B cell (primary cell): ENCODE measurements at regions not wholly inside any gene's neighbourhood (a gene's known extent, or its start where the extent isn't known, plus 50 kb on each side); places are given as distances from the start of the nearest gene placed in this dataset.

Experiments
- ATAC-seq: fragments of 200-7000 bp; cut with Tn5 transposase; one replicate; pipeline ENCODE4 v1.10.0; 2021; ENCODE audit warnings: low read depth, mild to moderate bottlenecking, moderate number of reproducible peaks, moderate library complexity
- CTCF ChIA-PET: fragments of 350-600 bp; sonication (Branson Sonifier 250); formaldehyde crosslinking; loops from one replicate; lab custom pipeline; 2021; ENCODE audit warnings: antibody characterized with exemption, inconsistent platforms; lab: Charles Lee
- POLR2A ChIA-PET: fragments of 350-600 bp; sonication (Branson Sonifier 250); formaldehyde crosslinking; loops from one replicate; lab custom pipeline; 2021; ENCODE audit warnings: antibody characterized with exemption; lab: Charles Lee
- DNase-seq: peaks from one replicate; pipeline ENCODE4 v3.0.0; 2013
- H2AFZ ChIP-seq: 2 replicates; pipeline ENCODE4 v1.6.1; 2012; ENCODE audit warnings: mild to moderate bottlenecking, low read depth, low read length; ENCODE audit not compliant: insufficient read depth, poor library complexity, severe bottlenecking
- H3K27ac ChIP-seq, 2 donors: 1 replicate in 1 of 2; 2 replicates in 1 of 2; pipeline ENCODE4 v1.5.1; 2012 to 2013; ENCODE audit warnings: low read length in 2 of 2, mild to moderate bottlenecking in 2 of 2, moderate library complexity in 1 of 2
- H3K27me3 ChIP-seq, 4 experiments: fragments of 200-600 bp in 1 of 4; sonication (generic) in 1 of 4; replicated peaks in 1 of 4; 1 replicate in 2 of 4; 2 replicates in 2 of 4; pipeline versions ENCODE4 v1.6.1 to v1.7.0; 2013 to 2016; ENCODE audit warnings: low read length in 3 of 4, mild to moderate bottlenecking in 2 of 4, mixed read lengths in 1 of 4, moderate library complexity in 1 of 4; ENCODE audit not compliant: insufficient read depth in 4 of 4, control insufficient read depth in 3 of 4; ENCODE audit errors: control extremely low read depth in 1 of 4
- H3K36me3 ChIP-seq, 2 experiments: replicated peaks in 1 of 2; 1 replicate in 1 of 2; 2 replicates in 1 of 2; pipeline versions ENCODE4 v1.6.1 to v1.7.1; 2013; ENCODE audit warnings: low read length in 1 of 2; ENCODE audit not compliant: insufficient read depth in 2 of 2, control insufficient read depth in 1 of 2; ENCODE audit errors: control extremely low read depth in 1 of 2, extremely low read depth in 1 of 2
- H3K4me1 ChIP-seq, 2 donors: fragments of 200-600 bp in 1 of 2; sonication (generic) in 1 of 2; 1 replicate in 1 of 2; 2 replicates in 1 of 2; pipeline versions ENCODE4 v1.5.1 to v1.6.1; 2013 to 2017; ENCODE audit warnings: low read length in 2 of 2; ENCODE audit not compliant: control insufficient read depth in 2 of 2, insufficient read depth in 2 of 2
- H3K4me2 ChIP-seq: replicated peaks from 2 replicates; pipeline ENCODE3; 2012; ENCODE audit warnings: mild to moderate bottlenecking, low read depth, low read length; ENCODE audit not compliant: poor library complexity, severe bottlenecking
- H3K4me3 ChIP-seq, 5 experiments: fragments of 200-600 bp in 1 of 5; sonication (generic) in 1 of 5; 1 replicate in 3 of 5; 2 replicates in 2 of 5; pipeline versions ENCODE4 v1.5.1 to v1.7.0; 2011 to 2016; ENCODE audit warnings: low read length in 4 of 5, mild to moderate bottlenecking in 4 of 5, low read depth in 2 of 5, control low read depth in 1 of 5, moderate library complexity in 1 of 5; ENCODE audit not compliant: insufficient read depth in 1 of 5; ENCODE audit errors: control extremely low read depth in 1 of 5, extremely low read depth in 1 of 5
- H3K79me2 ChIP-seq: fragments of 200-600 bp; sonication (generic); one replicate; pipeline ENCODE4 v1.6.0; 2016; ENCODE audit warnings: low read length; ENCODE audit not compliant: control insufficient read depth, insufficient read depth
- H3K9ac ChIP-seq: fragments of 200-600 bp; sonication (generic); 2 replicates; pipeline ENCODE4 v1.6.1; 2017; ENCODE audit warnings: mild to moderate bottlenecking, low read length, moderate library complexity
- H3K9me3 ChIP-seq, 3 donors: one replicate each; pipeline versions ENCODE4 v1.6.1 to v1.7.1; 2013; ENCODE audit warnings: low read length in 2 of 3; ENCODE audit not compliant: control insufficient read depth in 2 of 3, insufficient read depth in 1 of 3; ENCODE audit errors: control extremely low read depth in 1 of 3
- H4K20me1 ChIP-seq: 2 replicates; pipeline ENCODE4 v1.6.0; 2012; ENCODE audit warnings: mild to moderate bottlenecking, low read length; ENCODE audit not compliant: insufficient read depth, control insufficient read depth, poor library complexity, severe bottlenecking
- H3K27ac Mint-ChIP-seq: one replicate; pipeline ENCODE4 v1.8.0; 2021; ENCODE audit warnings: mixed read lengths
- H3K27me3 Mint-ChIP-seq: one replicate; pipeline ENCODE4 v1.8.0; 2021; ENCODE audit warnings: mixed read lengths
- H3K4me1 Mint-ChIP-seq: one replicate; pipeline ENCODE4 v1.8.0; 2021; ENCODE audit warnings: mixed read lengths
- H3K4me3 Mint-ChIP-seq: one replicate; pipeline ENCODE4 v1.8.0; 2021; ENCODE audit warnings: mixed read lengths
- H3K9me3 Mint-ChIP-seq: one replicate; pipeline ENCODE4 v1.8.0; 2022; ENCODE audit warnings: mixed read lengths; ENCODE audit not compliant: insufficient read depth
- EZH2 ChIP-seq: IDR thresholded peaks from 2 replicates; pipeline ENCODE4 v1.6.1; 2012; ENCODE audit warnings: borderline replicate concordance, low read depth, mild to moderate bottlenecking, moderate library complexity, low read length; ENCODE audit not compliant: insufficient read depth, poor library complexity, severe bottlenecking
- WGBS: methylation state at CpG from one replicate; pipeline ENCODE4 v1.1.5; 2013; ENCODE audit warnings: missing lambda C conversion rate; ENCODE audit not compliant: insufficient coverage; 5-methylcytosine and 5-hydroxymethylcytosine counted together
- intact Hi-C: fragments of 100-400 bp; cut with micrococcal nuclease; formaldehyde crosslinking; loops from one replicate; pipeline ENCODE4 v1.10.0; 2022
- TF ChIP-seq, protein P1 (sequence below): fragments of 200-600 bp; IDR thresholded peaks from one replicate; pipeline ENCODE4 v1.8.0; 2022; ENCODE audit warnings: antibody characterized with exemption, mild to moderate bottlenecking

DNA sequence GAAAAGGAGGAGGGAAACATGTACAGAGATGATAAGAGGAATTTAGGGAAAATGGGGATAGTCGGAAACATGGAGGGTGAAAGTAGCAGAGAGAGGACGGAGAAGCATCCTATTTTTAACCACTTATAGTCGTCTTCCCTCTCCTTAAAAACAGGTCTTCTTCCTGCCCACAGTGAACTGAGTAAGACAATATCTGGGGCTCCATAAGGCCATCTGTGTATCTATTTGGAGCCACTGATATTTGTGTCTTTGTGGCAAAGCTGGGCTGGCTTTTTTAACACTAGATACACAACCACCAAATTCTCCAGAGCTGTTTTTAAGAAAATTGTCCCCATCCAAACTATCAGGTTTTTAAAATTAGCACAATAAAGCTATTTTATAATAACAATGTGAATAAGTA, 109.5 kb upstream of the RAP1B start:
- no peak overlapping the region for H2AFZ ChIP-seq
- TF ChIP-seq, protein P1, sequence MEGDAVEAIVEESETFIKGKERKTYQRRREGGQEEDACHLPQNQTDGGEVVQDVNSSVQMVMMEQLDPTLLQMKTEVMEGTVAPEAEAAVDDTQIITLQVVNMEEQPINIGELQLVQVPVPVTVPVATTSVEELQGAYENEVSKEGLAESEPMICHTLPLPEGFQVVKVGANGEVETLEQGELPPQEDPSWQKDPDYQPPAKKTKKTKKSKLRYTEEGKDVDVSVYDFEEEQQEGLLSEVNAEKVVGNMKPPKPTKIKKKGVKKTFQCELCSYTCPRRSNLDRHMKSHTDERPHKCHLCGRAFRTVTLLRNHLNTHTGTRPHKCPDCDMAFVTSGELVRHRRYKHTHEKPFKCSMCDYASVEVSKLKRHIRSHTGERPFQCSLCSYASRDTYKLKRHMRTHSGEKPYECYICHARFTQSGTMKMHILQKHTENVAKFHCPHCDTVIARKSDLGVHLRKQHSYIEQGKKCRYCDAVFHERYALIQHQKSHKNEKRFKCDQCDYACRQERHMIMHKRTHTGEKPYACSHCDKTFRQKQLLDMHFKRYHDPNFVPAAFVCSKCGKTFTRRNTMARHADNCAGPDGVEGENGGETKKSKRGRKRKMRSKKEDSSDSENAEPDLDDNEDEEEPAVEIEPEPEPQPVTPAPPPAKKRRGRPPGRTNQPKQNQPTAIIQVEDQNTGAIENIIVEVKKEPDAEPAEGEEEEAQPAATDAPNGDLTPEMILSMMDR: no peak
- TF ChIP-seq EZH2: no peak
- Mint-ChIP-seq H3K27me3 (peaks cover 8% of the 10 kb centered on the region), H3K9me3 (no peaks in the 10 kb centered on the region), H3K4me3 (no peak overlapping the region), H3K27ac (no peak overlapping the region), H3K4me1 (peaks cover 13% of the 10 kb centered on the region)
- WGBS: no CpG with 5 or more reads among the region's 3 CpGs
- no peaks in the 10 kb centered on the region for H3K79me2 ChIP-seq
- H3K4me3 ChIP-seq: no peak overlapping the region
- peaks cover 0 to 3% of the 10 kb centered on the region in 2 donors for H3K4me1 ChIP-seq
- no peaks in the 10 kb centered on the region for H3K9me3 ChIP-seq
- H3K4me2 ChIP-seq: no peak overlapping the region
- no peaks in the 10 kb centered on the region for H4K20me1 ChIP-seq
- no peak overlapping the region for H3K9ac ChIP-seq
- no peaks in the 10 kb centered on the region for H3K27me3 ChIP-seq
- intact Hi-C loops: no loop called here
- CTCF ChIA-PET: no interaction called here
- DNase-seq: no peak
- H3K36me3 ChIP-seq: no peaks in the 10 kb centered on the region
- POLR2A ChIA-PET: no interaction called here
- no peak for ATAC-seq
- no peak overlapping the region for H3K27ac ChIP-seq

DNA sequence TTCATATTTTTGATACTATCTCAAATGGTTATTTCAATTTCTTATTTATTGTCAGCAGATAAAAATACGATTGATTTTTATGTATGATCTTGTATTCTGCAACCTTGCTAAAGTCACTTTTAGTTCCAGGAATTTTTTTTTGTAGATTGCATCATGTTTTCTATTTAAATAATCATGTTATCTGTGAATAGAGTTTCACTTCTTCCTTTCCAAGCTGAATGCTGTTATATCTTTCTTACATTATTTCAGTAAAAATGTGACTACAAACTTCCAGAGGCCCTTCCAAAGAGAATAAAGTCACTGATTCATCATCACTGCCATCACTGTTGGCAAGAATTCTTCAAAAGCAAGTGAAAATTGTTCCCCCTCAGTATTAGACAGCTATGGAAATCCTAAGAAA, 104.7 kb upstream of the RAP1B start:
- Histone ChIP-seq H4K20me1 (no peaks in the 10 kb centered on the region), H3K27ac (no peak overlapping the region), H3K36me3 (no peaks in the 10 kb centered on the region), H3K79me2 (no peaks in the 10 kb centered on the region), H3K4me2 (no peak overlapping the region), H3K9me3 (no peaks in the 10 kb centered on the region), H3K9ac (no peak overlapping the region), H3K27me3 (no peaks in the 10 kb centered on the region), H3K4me1 (peaks cover 0 to 4% of the 10 kb centered on the region in 2 donors), H3K4me3 (no peak overlapping the region), H2AFZ (no peak overlapping the region)
- H3K9me3 Mint-ChIP-seq: no peaks in the 10 kb centered on the region
- H3K27ac Mint-ChIP-seq: no peak overlapping the region
- POLR2A ChIA-PET: no interaction called here
- intact Hi-C loops: no loop called here
- ATAC-seq (no peak), DNase-seq (no peak)
- no peak overlapping the region for H3K4me3 Mint-ChIP-seq
- CTCF ChIA-PET: no interaction called here
- no CpG with 5 or more reads among the region's 1 CpG for WGBS
- peaks cover 13% of the 10 kb centered on the region for H3K4me1 Mint-ChIP-seq
- no peaks in the 10 kb centered on the region for H3K27me3 Mint-ChIP-seq
- TF ChIP-seq, protein P1: no peak
- TF ChIP-seq EZH2: no peak
